GM12873 (cell line): ENCODE measurements at regions not wholly inside any gene's neighbourhood (a gene's known extent, or its start where the extent isn't known, plus 50 kb on each side); places are given as distances from the start of the nearest gene placed in this dataset.

Experiments used
- CTCF ChIP-seq: IDR thresholded peaks from 2 replicates; pipeline ENCODE4 v1.5.1; 2012; ENCODE audit warnings: low read depth, mild to moderate bottlenecking, moderate library complexity, low read length, control low read depth; ENCODE audit not compliant: insufficient read depth; ENCODE audit errors: missing control alignments

GRCh38 chr3:182470187-182470586 is 323.1 kb upstream of the ATP11B start:
- no peak for TF ChIP-seq CTCF

- TF ChIP-seq CTCF = no peak
These were observed 320.1 kb upstream of the ATP11B start for GRCh38 chr3:182473191-182473710.

- no peak for TF ChIP-seq CTCF
These were observed 314.9 kb upstream of the ATP11B start for GRCh38 chr3:182478369-182478768.

GRCh38 chr3:182479419-182480336 is 313.6 kb upstream of the ATP11B start:
- no peak for TF ChIP-seq CTCF

- TF ChIP-seq CTCF = no peak
These were observed 310.6 kb upstream of the ATP11B start for GRCh38 chr3:182482705-182483104.

- TF ChIP-seq CTCF = no peak
These were observed 308.6 kb upstream of the ATP11B start for GRCh38 chr3:182484682-182485081.

GRCh38 chr3:182485301-182485700 is 308.0 kb upstream of the ATP11B start:
- TF ChIP-seq CTCF = no peak
